ENCODE measurements at regions not wholly inside any gene's neighbourhood (a gene's known extent, or its start where the extent isn't known, plus 50 kb on each side); places are given as distances from the start of the nearest gene placed in this dataset.

DNA sequence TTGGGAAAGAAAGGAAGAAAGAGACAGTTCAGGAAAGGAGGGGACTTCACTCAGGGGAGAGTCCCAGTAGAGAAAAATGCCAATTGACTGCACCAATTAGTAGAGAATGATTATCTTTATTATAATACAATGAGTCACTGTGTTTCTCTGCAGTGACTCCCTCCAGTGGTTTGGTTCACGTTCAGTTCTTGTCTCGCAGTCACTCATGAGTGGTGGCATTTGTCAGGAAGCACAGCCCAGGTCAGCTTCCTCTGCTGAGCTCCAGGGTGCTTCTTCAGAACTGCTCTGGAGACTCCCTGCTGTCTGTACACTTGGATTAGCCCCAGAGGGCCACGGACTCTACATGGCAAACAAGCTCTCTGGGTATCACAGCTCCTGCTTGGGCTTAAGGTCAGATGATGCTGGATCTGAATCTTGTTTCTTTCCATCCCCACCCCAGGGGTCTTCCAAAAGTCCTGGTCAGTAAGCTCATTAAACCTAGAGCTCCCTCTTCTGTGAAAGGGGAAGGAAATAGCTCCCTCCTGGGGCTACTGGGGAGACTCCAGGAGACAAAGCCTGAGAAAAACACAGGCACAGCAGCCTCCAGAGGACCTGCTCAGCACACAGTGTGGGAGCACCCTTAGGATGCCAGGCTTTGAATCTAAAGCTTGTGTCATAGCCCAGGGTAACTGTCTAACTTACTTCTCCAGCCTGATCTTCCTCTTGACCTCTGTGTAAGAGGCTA, 619.0 kb downstream of the AJAP1 start:
- DNase-seq (ENCODE audit: low read depth in 4 of 4, low spot score in 3 of 4), result no peak

DNA sequence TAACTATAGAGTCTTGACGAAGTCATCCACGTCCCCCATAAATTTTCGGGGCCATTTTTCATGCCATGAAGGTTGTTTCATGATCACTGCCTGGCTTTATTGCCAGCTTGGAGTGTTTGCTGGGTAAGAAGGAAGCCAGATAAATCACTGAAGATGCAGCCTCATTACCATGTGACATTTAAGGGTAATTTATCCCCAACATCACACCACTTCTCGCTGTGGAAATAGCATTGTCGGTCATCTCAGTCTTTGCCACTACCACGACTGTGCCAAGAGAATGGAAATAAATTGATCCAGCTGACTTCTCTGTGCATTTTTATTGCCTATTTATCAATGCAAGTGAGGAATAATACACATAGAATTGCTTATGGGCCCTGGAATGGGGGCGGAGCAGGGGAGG, 617.9 kb downstream of the AJAP1 start:
- no peak for DNase-seq (ENCODE audit: low read depth in 4 of 4, low spot score in 3 of 4)

DNA sequence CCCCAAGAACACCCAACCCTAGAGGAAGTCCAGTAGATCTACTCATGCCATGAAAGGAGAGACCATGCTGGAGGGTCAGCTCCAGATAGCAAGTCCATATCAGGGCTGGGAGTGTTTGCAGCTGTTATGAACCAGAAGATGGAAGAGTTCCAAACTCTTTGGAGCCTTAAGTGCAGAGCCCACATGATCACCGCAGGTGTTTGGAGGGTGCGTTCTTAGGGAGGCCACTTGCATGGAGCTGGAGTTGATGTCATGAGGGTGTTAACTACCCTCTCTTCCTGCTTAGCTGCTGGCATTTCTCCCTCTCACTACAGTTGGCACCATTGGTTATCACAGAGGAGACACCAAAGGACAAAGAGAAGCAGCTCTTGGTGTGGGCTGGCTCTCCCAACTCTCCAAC, 616.9 kb downstream of the AJAP1 start:
- no peak for DNase-seq (ENCODE audit: low read depth in 4 of 4, low spot score in 3 of 4)

DNA sequence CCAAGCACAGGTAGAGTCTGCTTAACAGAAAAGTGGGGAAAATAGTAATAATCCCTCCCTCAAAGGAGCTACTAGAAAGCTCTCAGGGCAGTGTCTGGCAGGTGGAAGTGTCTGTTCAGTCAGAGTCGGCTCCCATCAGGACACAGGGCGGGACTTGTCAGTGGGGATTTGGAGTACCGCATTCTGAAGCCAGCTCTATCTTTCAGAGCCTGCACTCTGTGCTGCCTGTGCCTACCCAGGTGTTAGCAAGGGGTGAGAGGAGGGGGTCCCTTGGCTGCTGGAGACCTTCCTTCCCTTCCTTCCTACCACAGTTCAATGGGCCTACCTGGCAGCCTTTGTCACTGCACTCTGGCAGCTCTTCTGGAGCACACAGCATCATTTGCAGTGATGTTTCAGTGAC, 615.5 kb downstream of the AJAP1 start:
- no peak for DNase-seq (ENCODE audit: low read depth in 4 of 4, low spot score in 3 of 4)

DNA sequence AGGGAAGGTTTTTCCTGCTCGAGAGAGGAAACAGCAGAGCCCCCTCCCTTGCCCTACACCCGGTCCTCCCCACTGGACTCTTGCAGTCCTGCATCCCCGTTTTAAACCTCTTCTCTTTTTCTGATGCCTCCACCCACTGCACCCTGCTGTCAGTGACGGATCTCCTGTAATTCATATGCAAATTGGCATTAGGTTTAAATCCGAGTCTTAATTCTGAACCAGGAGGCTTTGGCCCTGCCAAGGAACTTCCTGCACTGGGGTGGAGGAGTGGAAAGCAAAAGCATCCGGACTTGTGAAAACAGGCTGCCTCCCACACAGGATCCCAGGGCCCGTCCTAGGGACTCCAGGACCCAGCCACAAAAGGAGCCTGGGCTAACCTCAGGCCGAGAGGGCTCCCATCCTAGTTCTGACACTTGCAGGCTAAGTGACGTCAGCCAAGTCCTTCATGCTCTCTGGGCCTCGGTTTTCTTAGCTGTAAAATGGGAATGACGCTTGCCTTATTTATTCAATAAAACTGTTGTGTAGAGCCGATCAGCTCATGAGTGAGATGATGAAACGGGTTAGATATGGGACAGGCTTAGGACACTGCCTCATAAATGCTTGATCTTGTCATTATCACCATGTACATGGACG, 613.3 kb downstream of the AJAP1 start:
- DNase-seq (ENCODE audit: low read depth in 4 of 4, low spot score in 3 of 4), result no peak

DNA sequence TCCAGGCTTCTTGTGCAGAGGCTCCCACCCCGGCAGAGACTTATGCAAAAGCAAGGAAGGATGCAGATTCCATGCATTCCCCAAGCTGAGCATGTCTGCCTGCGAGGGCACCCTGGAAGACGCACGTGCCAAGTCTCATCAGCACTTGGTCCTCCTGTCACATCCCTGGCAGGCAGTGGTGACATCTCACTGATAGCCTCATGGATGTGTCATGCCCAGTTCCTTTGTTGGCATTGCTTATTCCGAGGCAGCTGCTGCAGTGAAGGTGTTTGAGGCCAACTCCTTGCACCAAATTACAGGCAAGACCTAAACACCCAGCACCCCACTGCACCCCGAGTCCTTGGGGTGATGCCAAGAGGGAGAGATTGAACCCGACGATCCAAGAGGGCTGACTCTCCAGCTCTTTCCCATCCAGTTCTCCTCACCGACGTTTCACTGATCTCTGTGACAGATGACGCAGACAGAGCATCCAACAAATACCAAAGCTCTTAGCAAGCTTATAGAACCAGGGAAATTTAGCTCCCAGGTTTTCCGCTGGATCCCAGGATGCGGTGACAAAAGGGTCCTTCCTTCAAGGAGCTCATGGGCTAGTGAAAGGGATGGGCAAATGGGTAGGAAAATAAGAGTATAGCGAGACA, 611.1 kb downstream of the AJAP1 start:
- DNase-seq (ENCODE audit: low read depth in 4 of 4, low spot score in 3 of 4), result no peak

DNA sequence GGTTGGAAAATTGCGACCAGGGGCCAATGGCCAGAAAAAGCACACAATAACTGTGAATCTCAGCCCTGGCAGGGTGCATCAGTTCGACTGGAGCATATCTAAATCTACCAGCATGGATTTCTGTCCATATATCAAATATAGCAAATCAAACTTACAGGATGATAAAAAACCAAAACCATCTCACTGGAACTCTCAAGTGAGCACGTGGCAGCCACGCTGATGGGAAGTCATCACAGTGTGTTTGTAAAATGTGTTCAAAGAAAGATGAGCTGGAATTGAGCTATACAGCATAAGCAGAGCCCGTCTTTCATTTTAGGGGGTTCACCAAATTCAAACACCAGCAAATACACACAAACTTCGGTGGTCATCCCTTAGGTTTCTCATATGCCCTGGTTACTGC, 610.1 kb downstream of the AJAP1 start:
- DNase-seq (ENCODE audit: low read depth in 4 of 4, low spot score in 3 of 4), result no peak

DNA sequence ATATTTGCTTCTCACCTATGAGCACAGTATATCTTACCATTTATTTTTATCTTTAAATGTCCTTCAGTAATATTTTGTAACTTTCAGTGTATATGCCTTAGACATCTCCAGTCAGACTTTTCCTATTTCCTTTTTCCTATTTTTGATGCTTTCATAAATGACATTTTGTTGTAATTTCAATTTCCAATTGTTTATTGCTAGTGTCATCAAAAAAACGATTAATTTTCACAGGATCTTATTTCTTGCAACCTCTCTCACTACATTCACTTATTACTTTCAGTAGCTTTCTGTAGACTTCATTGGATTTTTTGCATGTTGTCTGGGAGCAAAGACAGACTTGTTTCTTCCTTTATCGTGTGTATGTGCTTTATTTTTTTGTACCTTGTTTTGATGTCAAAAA, 602.4 kb downstream of the AJAP1 start:
- DNase-seq (ENCODE audit: low read depth in 4 of 4, low spot score in 3 of 4), result no peak

DNA sequence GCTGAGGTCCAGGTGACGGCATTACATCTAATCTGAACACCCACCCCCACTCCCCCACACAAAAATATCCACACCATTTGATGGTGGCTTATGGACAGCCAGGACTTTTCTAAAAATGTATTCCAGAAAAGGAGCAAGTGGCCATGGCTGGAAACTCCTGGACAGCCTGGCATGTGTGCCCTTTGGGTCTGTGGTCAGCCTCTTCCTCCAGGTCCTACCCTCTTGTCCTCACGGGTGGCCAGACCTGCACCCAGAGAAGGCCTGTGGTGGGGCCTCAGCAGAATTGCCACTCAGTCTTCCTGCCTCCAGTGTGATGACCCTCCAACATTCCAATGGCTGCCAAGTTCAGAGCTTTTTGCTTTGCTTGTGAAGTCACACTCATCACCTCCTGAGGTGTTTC, 600.6 kb downstream of the AJAP1 start:
- DNase-seq (ENCODE audit: low read depth in 4 of 4, low spot score in 3 of 4), result no peak

DNA sequence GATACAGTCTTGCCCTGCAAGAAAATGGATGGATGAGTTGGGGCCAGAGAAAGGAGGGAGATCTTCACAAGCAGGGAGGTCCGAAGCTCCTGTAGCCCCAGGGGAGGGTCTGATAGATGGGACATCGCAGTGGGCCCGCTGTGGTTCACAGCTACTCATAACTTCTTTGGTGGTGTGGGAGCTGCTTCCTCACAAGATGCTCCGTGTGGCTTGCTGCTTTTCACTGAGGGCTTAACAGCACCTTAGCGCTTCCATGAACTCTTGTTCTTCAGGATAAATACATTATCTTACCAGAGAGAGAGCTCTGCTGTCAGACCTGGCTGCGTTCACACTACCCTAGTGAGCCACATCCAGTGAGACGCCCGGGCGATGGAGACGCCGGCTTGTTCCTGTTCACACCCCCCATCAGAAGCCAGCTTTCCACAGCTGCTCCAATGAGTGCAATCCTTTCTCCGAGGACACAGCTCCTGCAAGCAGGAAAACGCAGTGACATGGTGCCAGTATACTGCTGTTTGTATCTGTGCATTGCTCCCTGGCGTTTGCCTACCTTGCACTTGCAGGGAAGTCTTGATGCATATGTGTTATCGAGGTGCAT, 599.8 kb downstream of the AJAP1 start:
- DNase-seq (ENCODE audit: low read depth in 4 of 4, low spot score in 3 of 4), result no peak

DNA sequence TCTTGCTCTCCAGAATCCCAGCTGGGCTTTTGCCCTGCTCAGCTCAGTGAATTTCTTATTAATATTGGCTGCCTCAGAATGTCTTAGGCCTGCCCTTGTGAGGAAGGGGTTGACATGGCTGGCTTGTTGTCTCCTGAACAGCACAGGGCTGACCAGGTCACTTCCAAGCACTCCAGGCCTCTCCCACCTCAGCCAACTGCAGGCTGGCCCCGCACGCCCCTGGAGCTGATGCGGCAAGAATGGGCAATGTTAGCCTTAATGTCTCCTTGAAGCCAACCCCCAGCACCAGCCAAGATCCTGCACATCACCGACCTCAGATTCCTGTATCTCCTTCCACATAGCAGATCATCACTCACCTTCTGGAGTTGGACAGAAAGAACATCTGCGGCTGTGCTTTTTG, 598.6 kb downstream of the AJAP1 start:
- no peak for DNase-seq (ENCODE audit: low read depth in 4 of 4, low spot score in 3 of 4)

DNA sequence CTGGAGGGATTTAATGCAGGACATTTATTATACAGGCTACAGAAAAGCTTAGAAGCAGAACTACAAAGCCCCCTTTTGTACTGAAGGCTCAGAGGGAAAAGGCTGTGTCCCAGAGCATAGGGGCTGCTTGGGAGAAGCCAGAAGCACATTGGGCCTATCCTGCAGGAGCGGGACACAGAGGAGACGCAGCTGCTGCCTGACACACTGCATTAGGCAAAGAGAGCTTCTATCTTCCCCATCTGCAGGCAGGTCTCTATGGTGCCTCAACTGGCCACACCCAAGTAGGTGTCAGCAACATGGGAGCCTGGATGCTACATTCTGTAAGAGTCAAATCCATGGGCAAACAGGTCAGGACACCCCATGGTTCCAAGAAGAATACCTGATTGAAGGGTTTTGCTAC, 595.9 kb downstream of the AJAP1 start:
- no peak for DNase-seq (ENCODE audit: low read depth in 4 of 4, low spot score in 3 of 4)

DNA sequence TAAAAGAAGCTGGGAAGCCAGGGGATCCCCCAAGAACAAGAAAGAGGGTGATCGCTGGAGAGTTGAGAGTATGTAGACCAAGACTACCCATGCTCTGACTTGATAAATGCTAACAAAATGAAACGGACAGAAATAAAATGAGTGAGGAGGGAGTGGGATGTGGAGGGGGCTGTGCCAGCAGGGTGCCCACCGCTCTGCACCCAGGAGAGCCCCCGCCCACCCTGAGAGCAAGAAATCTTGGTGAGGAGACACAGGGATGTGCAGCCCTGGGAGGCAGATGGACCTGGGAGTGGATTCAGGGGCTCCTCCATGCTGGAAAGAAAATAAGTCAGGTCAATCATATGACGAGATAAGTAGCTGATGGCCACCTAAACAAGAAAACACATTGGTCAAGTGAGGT, 590.9 kb downstream of the AJAP1 start:
- no peak for DNase-seq (ENCODE audit: low read depth in 4 of 4, low spot score in 3 of 4)

DNA sequence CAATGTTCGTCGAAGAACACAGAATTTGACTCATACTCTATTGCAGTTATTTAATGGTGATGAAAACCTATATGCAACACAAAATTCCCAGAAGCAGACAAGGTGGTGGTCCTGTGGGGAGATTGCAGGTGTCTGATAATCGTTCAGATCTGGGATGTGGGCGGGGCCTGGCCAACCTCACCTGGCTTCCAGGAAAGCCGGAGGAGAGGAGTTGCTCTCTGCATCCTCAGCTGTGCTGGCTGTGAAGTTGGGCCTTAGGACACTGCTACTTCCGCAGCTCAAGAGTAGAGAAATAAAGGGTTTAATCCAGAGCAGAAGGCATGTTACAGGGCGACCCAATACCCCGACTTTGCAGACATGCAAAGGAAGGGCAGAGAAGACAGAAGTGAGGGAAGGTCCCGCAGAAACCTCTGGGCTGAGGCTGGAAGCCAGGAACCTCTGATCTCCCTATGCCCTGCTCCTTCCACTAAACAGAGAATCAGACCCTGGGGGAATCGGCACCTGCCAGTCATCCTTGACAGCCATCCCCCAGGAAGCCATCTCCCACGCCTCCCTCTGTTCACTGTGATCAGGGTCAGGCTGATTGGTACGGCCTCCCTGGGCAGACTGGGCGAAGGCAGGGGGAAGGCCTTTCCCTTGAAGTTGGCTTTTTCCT, 590.3 kb downstream of the AJAP1 start:
- no peak for DNase-seq (ENCODE audit: low read depth in 4 of 4, low spot score in 3 of 4)

DNA sequence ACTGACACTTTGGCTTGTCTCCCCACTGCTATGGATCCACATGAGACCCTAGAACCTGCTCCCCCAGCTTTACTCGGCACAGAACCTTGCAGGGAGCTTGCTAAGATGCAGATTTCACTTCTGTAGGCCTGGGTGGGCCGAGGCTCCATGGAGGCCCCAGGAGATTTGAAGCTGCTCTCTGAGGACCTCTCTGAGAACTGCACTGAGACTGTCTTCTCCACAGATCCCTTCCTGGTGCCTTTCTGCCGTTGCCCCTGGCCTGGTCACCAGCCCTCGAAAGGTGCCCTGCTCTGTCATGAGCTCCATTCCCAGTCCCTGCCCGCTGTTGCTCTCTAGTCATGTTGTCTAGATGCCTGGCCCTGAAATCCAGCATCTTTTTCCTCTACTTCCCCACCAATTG, 588.4 kb downstream of the AJAP1 start:
- no peak for DNase-seq (ENCODE audit: low read depth in 4 of 4, low spot score in 3 of 4)

DNA sequence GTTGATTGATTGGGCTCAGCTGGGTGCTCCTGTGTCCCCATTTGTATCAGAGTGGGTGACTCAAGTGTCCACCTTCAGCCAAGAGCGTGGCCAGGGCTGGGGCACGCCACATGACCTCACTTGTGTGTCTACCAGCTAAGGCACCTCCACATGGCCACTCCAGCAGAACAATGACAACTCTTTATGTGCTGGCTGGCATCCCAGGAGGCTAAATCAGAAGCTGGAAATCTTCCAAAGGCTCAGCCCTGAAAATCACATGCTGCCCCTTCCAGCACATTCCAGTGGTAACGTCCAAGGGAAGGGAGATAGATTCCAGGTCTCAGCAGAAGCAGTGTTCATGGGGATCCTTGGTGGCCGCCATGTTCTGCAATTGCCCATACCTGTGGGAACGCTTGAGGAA, 585.5 kb downstream of the AJAP1 start:
- no peak for DNase-seq (ENCODE audit: low read depth in 4 of 4, low spot score in 3 of 4)

DNA sequence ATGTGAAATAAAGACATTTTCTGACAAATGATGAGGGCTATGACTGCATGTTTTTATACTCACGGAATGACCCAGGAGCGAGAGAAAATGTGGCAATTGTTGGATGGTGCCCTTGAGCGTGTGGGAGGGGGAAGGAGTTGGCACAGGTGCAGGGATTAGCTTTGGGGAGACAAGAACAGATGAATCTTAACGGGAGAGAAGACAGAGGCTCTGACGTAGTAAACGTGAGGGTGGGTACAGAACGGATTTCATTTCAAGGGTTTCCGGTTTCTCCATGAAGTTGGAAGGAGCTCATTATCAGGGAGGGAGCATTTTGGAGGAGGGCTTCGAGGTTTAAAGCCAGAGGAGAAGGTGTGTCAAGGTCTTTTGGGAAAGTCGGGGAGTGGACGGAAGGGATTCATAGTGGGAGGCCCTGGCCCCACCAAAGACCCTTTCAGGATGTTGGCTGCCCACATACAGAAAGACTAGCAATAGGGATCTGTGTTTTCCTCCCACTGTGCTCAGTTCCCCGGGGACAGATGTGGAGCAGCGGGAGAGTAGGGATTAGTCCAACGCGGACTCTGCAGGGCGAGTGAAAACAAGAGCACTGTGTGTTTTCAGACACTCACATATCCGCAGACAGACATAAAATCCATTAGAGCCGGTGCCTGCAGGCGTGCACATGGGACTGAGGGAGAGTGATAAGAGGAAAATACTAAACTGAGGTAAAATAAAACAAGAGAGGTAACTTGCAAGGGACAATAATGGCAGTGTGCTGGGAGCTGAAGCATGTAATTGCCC, 584.1 kb downstream of the AJAP1 start:
- no peak for DNase-seq (ENCODE audit: low read depth in 4 of 4, low spot score in 3 of 4)

DNA sequence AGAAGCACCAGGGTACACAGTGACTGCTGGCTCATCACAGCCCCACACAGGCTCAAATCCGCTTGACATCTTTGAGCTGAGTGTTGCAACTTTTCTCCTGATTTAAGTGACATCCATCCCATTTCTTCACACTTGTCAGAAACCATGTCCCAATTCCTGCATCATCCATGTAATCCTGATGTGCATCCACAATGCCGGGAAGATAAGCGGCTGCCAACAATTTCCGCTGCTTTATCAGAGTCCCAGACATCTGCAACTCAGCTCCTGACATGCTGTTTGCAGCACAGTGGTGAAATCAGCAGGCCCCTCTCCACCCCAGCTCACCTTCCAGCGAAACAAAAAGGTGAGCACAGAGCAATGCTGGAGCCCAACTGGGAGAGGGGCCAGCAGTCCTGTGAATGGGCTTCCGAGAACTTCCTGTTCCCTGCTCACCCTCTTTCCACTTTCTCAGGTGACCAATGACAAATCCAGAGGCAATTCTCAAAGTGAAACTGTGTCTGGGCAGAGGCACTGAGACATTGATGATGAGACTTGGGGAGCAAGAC, 581.0 kb downstream of the AJAP1 start:
- DNase-seq (ENCODE audit: low read depth in 4 of 4, low spot score in 3 of 4), result no peak

DNA sequence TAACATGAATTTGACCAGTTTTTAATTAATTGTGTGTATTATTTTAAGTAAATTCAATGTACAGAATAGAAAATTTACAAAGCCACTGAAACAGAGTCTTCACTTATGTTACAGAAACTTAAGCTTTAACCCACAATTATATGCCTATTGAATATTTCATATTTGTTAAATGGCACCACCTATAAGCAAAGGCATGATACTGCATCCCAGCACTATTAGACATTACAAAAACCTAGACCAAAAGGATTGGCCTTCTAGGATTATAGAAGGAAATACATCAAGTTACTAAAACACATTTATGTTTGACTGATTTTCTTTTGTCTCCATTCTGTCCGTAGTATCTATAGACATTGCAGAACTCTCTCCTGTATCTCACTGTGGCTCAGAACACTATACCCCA, 578.1 kb downstream of the AJAP1 start:
- no peak for DNase-seq (ENCODE audit: low read depth in 4 of 4, low spot score in 3 of 4)

DNA sequence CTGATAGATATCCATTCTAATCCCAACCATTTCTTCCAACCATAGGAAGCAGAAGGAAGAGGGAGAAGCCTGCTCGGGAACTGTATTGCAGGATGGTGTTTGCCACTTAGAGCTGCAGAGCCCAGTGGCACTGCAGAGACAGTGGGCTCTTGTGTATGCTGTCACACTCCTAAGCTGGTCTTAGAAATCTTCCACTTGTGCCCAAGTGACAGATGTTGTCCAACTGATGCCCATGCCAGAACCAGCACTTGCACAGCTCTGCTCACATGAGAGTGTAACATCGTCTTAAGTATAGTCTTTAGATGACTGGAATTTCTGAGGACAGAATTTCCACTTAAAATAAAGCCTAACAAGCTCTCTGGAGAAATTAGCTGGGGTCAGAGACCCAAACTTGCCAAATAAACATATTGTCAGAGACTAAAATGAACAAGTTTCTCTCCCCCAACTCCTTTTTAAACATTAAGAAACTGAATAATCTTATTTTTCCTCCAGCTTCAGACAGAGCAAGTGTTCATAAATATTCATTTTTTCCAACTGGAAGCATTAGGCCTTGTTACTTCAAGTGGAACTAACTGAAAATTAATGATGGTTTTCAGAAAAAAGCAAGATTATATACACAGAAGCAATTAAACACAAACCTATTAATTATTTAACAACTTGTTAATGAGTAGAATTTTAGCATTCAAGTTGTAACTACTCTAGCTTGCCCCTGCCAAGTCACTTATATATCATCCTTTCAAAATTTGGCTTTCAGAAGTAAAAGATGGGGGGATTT, 577.3 kb downstream of the AJAP1 start:
- DNase-seq (ENCODE audit: low read depth in 4 of 4, low spot score in 3 of 4), result no peak

All from left renal pelvis (tissue), 4 donors.